Peyer's patch (tissue), 4 donors: ENCODE measurements at regions not wholly inside any gene's neighbourhood (a gene's known extent, or its start where the extent isn't known, plus 50 kb on each side); places are given as distances from the start of the nearest gene placed in this dataset.

Source experiments
- DNase-seq, 3 donors: peaks; one replicate each; pipeline ENCODE4 v3.0.0-alpha.2; 2017 to 2019
- H3K27ac ChIP-seq, 4 donors: fragments of 200-600 bp; sonication (generic); one replicate each; pipeline ENCODE4 v1.5.1; 2016 to 2019
- H3K27me3 ChIP-seq, 2 donors: fragments of 200-600 bp; sonication (generic); one replicate each; pipeline ENCODE4 v1.5.1; 2019
- H3K36me3 ChIP-seq, 3 donors: fragments of 200-600 bp; sonication (generic); one replicate each; pipeline ENCODE4 v1.5.1; 2016 to 2019
- H3K4me1 ChIP-seq, 4 donors: fragments of 200-600 bp; sonication (generic); one replicate each; pipeline ENCODE4 v1.5.1; 2016 to 2019
- H3K4me3 ChIP-seq, 4 donors: fragments of 200-600 bp; sonication (generic); 1 replicate in 3 of 4; 2 replicates in 1 of 4; pipeline ENCODE4 v1.5.1; 2016 to 2019; ENCODE audit warnings: mild to moderate bottlenecking in 1 of 4
- H3K9me3 ChIP-seq, 4 donors: fragments of 200-600 bp; sonication (generic); one replicate each; pipeline ENCODE4 v1.5.1; 2016 to 2019; ENCODE audit warnings: mild to moderate bottlenecking in 1 of 4
- POLR2A ChIP-seq, 2 donors: fragments of 450-650 bp; IDR thresholded peaks; one replicate each; pipeline ENCODE4 v1.5.1; 2017; ENCODE audit warnings: antibody characterized with exemption in 2 of 2, mild to moderate bottlenecking in 2 of 2, moderate library complexity in 2 of 2
- TF ChIP-seq, protein P1 (sequence below), 6 experiments: fragments of 450-650 bp in 4 of 6; fragments of 200-600 bp in 2 of 6; sonication (generic) in 1 of 6; IDR thresholded peaks; one replicate each; pipeline ENCODE4 v1.5.1; 2017 to 2019; ENCODE audit warnings: antibody characterized with exemption in 6 of 6, mild to moderate bottlenecking in 3 of 6, moderate library complexity in 1 of 6

- TF ChIP-seq, protein P1, sequence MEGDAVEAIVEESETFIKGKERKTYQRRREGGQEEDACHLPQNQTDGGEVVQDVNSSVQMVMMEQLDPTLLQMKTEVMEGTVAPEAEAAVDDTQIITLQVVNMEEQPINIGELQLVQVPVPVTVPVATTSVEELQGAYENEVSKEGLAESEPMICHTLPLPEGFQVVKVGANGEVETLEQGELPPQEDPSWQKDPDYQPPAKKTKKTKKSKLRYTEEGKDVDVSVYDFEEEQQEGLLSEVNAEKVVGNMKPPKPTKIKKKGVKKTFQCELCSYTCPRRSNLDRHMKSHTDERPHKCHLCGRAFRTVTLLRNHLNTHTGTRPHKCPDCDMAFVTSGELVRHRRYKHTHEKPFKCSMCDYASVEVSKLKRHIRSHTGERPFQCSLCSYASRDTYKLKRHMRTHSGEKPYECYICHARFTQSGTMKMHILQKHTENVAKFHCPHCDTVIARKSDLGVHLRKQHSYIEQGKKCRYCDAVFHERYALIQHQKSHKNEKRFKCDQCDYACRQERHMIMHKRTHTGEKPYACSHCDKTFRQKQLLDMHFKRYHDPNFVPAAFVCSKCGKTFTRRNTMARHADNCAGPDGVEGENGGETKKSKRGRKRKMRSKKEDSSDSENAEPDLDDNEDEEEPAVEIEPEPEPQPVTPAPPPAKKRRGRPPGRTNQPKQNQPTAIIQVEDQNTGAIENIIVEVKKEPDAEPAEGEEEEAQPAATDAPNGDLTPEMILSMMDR (IDR thresholded peaks at IDR 0.05), result no peak
- no peak for TF ChIP-seq POLR2A (IDR thresholded peaks at IDR 0.05)
- Histone ChIP-seq H3K9me3 (no peaks in the 10 kb centered on the region), H3K4me1 (no peaks in the 10 kb centered on the region), H3K27ac (no peak overlapping the region), H3K4me3 (no peak overlapping the region), H3K27me3 (no peaks in the 10 kb centered on the region), H3K36me3 (no peaks in the 10 kb centered on the region)
- DNase-seq, result no peak
Measured at GRCh38 chr3:72071624-72072023, 286.7 kb upstream of the PROK2 start.

DNA sequence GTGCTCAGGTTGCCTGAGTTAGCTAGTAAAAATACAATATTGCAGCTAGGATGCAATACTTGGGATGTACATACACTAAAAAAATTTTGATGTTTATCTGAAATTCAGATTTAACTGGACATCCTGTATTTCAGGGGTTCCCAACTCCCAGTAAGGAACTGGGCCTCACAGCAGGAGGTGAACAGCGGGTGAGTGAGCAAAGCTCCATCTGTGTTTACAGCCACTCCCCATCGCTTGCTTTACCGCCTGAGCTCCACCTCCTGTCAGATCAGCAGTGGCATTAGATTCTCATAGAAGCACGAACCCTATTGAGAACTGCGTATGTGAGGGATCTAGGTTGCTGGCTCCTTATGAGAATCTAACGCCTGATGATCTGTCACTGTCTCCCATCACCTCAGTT, 285.1 kb upstream of the PROK2 start:
- Histone ChIP-seq H3K27me3 (no peaks in the 10 kb centered on the region), H3K36me3 (no peaks in the 10 kb centered on the region), H3K4me3 (no peak overlapping the region), H3K4me1 (no peaks in the 10 kb centered on the region), H3K27ac (no peak overlapping the region), H3K9me3 (no peaks in the 10 kb centered on the region)
- TF ChIP-seq POLR2A (IDR thresholded peaks at IDR 0.05), result no peak
- TF ChIP-seq, protein P1 (IDR thresholded peaks at IDR 0.05), result no peak
- no peak for DNase-seq

- Histone ChIP-seq H3K9me3 (no peaks in the 10 kb centered on the region), H3K27ac (no peak overlapping the region), H3K4me1 (no peaks in the 10 kb centered on the region), H3K27me3 (no peaks in the 10 kb centered on the region), H3K4me3 (no peak overlapping the region), H3K36me3 (no peaks in the 10 kb centered on the region)
- DNase-seq, result no peak
- TF ChIP-seq, protein P1 (IDR thresholded peaks at IDR 0.05), result no peak
- no peak for TF ChIP-seq POLR2A (IDR thresholded peaks at IDR 0.05)
Measured at GRCh38 chr3:72069543-72069942, 284.6 kb upstream of the PROK2 start.

DNA sequence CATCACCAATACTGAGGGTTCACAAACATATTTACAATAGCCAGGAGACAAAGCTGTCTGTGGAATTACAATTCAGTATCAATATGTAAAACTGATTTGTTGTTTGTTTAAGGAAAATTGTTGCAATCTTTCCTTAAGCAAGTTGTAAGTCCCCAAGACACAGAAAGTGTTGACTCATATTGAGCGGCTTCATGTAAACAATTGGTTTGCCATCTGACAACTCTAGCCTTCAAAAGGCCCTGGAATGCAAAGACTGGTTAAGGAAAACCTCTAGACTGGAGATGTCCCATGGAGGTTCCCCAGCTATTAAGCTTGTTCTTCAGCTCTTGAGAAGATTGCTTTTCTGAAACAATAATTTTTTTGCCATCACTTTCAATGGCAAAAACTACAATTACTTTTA, 283.7 kb upstream of the PROK2 start:
- no peak for TF ChIP-seq POLR2A (IDR thresholded peaks at IDR 0.05)
- TF ChIP-seq, protein P1 (IDR thresholded peaks at IDR 0.05), result no peak

GRCh38 chr3:72067721-72068120, 282.8 kb upstream of the PROK2 start:
- Histone ChIP-seq H3K27ac (no peak overlapping the region), H3K36me3 (no peaks in the 10 kb centered on the region)
- DNase-seq, result no peak

More for the DNA sequence above, 283.7 kb upstream of the PROK2 start:
- Histone ChIP-seq H3K4me3 (no peak overlapping the region), H3K36me3 (no peaks in the 10 kb centered on the region), H3K4me1 (no peaks in the 10 kb centered on the region), H3K27ac (no peak overlapping the region), H3K9me3 (peaks cover 0 to 3% (median 0%) of the 10 kb centered on the region in 4 donors), H3K27me3 (no peaks in the 10 kb centered on the region)
- DNase-seq, result no peak

More at GRCh38 chr3:72067721-72068120, 282.8 kb upstream of the PROK2 start:
- TF ChIP-seq, protein P1 (IDR thresholded peaks at IDR 0.05), result no peak
- no peak for TF ChIP-seq POLR2A (IDR thresholded peaks at IDR 0.05)
- Histone ChIP-seq H3K9me3 (peaks cover 0 to 9% (median 0%) of the 10 kb centered on the region in 4 donors), H3K4me3 (no peak overlapping the region), H3K4me1 (no peaks in the 10 kb centered on the region), H3K27me3 (no peaks in the 10 kb centered on the region)
